ENCODE measurements at regions not wholly inside any gene's neighbourhood (a gene's known extent, or its start where the extent isn't known, plus 50 kb on each side); places are given as distances from the start of the nearest gene placed in this dataset.

- TF ChIP-seq POLR2A (IDR thresholded peaks at IDR 0.05), result no peak
- TF ChIP-seq CTCF (IDR thresholded peaks at IDR 0.05 in 4 of 5, conservative IDR thresholded peaks at IDR 0.05 in 1 of 5), result no peak
Measured at GRCh38 chr3:71881732-71882131, 96.8 kb upstream of the PROK2 start.

Measured in gastrocnemius medialis (tissue), 4 donors.